Panc1 (cell line): ENCODE measurements at regions not wholly inside any gene's neighbourhood (a gene's known extent, or its start where the extent isn't known, plus 50 kb on each side); places are given as distances from the start of the nearest gene placed in this dataset.

Experiments used
- POLR2AphosphoS5 ChIP-seq: IDR thresholded peaks from 2 replicates; pipeline ENCODE4 v1.6.1; 2012; ENCODE audit warnings: mild to moderate bottlenecking, low read depth, low read length, moderate library complexity
- TF ChIP-seq, protein P1 (sequence below): fragments of 450-650 bp; IDR thresholded peaks from 2 replicates; pipeline ENCODE4 v1.5.1; 2017; ENCODE audit warnings: mild to moderate bottlenecking
- TF ChIP-seq, protein P2 (sequence below), 2 experiments: IDR thresholded peaks; 2 replicates each; pipeline ENCODE4 v1.6.1; 2011 to 2012; ENCODE audit warnings: low read depth in 2 of 2, control low read depth in 1 of 2, low read length in 1 of 2, mild to moderate bottlenecking in 1 of 2, moderate library complexity in 1 of 2; ENCODE audit not compliant: insufficient read depth in 1 of 2

DNA sequence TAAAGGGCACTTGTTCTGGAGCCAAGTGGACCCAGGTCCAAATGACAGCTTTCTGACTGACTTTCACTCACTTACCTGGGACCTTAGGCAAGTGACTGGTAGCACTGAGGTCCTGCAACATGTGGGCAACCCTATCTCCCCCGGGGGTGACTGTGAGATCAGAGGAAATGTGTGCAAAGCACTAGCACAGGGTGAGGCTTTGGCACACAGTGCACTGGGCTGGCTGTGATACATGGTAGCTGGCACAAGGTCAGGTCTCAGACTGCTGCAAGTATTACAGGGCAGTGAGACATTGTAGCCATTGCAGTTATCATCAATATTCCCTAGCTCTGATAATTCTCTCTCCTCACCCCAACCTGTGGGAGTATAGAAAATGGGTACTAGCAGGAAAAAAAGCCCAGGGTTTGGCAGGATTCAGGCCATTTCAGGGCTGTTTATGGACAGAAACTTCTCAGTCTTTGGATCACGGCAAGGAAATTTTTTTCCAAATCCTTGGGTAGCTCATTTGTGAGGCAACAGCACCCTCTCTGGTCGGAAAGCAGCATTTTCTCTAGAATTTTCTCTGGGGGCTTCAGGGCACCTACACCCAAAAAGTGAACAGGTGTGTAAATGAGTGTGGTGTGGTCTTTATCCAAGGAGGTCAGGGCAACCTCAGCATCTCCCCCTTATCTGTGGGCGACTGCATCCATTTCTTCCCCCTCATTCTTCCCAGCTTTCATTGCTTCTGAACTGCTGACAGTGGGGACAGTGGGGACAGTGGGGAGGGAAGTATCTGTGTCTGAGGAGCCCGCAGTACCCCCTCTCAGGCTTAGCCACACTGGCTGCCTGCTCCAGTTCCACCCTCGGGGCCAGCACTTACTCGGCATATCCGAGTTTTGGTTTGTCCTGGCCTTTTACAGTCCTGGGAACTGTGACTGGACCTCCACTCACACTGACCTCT is 148.7 kb upstream of the PHACTR3 start:
- TF ChIP-seq, protein P1, sequence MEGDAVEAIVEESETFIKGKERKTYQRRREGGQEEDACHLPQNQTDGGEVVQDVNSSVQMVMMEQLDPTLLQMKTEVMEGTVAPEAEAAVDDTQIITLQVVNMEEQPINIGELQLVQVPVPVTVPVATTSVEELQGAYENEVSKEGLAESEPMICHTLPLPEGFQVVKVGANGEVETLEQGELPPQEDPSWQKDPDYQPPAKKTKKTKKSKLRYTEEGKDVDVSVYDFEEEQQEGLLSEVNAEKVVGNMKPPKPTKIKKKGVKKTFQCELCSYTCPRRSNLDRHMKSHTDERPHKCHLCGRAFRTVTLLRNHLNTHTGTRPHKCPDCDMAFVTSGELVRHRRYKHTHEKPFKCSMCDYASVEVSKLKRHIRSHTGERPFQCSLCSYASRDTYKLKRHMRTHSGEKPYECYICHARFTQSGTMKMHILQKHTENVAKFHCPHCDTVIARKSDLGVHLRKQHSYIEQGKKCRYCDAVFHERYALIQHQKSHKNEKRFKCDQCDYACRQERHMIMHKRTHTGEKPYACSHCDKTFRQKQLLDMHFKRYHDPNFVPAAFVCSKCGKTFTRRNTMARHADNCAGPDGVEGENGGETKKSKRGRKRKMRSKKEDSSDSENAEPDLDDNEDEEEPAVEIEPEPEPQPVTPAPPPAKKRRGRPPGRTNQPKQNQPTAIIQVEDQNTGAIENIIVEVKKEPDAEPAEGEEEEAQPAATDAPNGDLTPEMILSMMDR, result peak; percentile 81
- TF ChIP-seq, protein P2, sequence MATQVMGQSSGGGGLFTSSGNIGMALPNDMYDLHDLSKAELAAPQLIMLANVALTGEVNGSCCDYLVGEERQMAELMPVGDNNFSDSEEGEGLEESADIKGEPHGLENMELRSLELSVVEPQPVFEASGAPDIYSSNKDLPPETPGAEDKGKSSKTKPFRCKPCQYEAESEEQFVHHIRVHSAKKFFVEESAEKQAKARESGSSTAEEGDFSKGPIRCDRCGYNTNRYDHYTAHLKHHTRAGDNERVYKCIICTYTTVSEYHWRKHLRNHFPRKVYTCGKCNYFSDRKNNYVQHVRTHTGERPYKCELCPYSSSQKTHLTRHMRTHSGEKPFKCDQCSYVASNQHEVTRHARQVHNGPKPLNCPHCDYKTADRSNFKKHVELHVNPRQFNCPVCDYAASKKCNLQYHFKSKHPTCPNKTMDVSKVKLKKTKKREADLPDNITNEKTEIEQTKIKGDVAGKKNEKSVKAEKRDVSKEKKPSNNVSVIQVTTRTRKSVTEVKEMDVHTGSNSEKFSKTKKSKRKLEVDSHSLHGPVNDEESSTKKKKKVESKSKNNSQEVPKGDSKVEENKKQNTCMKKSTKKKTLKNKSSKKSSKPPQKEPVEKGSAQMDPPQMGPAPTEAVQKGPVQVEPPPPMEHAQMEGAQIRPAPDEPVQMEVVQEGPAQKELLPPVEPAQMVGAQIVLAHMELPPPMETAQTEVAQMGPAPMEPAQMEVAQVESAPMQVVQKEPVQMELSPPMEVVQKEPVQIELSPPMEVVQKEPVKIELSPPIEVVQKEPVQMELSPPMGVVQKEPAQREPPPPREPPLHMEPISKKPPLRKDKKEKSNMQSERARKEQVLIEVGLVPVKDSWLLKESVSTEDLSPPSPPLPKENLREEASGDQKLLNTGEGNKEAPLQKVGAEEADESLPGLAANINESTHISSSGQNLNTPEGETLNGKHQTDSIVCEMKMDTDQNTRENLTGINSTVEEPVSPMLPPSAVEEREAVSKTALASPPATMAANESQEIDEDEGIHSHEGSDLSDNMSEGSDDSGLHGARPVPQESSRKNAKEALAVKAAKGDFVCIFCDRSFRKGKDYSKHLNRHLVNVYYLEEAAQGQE (IDR thresholded peaks at IDR 0.05; ENCODE audit: insufficient read depth in 1 of 2, low read depth in 2 of 2, low read length in 1 of 2), result no peak
- no peak for TF ChIP-seq POLR2AphosphoS5
